Left colon (tissue), 2 donors: ENCODE measurements at regions not wholly inside any gene's neighbourhood (a gene's known extent, or its start where the extent isn't known, plus 50 kb on each side); places are given as distances from the start of the nearest gene placed in this dataset.
A peak's percentile ranks its signal among the peaks of the same experiment; 100 is the strongest.

Experiments
- ATAC-seq: fragments of 200-7000 bp; cut with Tn5 transposase; one replicate; pipeline ENCODE4 v1.9.1; 2020; ENCODE audit warnings: mild to moderate bottlenecking, moderate library complexity
- DNase-seq, 2 donors: peaks; one replicate each; pipeline ENCODE4 v3.0.0-alpha.2; 2020
- intact Hi-C, 2 donors: fragments of 100-400 bp; cut with DNase I in 1 of 2; cut with micrococcal nuclease in 1 of 2; formaldehyde crosslinking; loops; one replicate each; pipeline versions ENCODE4 v1.11.2 to v1.14.0; 2022; cut with DNase I, micrococcal nuclease
- donor health status: DM: no; HTN: no; CAD: no.
- donor health status: DM: yes; HTN: yes; CAD: no.

DNA sequence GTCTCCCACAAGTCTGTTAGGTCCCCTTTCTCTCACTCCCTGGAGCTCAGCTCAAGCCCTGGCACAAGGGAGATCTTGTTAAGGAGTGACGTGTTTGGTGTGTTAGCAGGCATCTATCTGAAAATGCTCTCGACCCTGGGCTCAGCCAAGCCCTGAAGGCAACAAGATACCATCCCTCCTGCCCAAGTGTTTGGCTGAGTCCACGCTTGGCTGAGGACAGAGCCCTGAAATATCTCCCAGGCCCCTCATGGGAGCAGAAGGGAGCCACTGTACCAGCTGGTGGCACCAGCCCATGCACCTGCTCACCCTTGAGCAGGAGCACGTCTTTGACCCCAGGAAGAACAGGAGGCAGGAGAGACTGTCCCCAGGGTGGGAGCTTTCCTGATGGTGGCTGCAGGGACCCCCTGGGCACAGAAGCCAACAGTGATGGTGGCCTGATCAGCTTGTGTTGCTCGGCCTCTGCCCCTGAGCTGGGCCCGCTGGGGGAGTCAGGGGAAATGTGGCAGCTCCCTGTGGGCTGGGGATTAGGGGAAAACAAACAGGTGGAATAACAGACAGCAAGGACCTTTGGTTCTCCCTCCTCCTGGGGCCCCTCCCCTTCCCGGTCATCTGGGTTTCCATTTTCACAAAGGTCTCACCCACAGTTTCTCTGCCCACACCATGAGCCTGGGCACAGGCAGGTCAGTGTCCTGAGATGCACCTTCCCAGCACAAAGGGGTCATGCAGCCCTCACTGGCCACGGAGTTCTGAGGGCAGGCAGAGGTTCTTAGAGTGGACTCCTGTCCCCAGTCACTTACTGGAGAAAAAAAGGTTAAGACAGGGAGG lies 91.6 kb downstream of the RHOB start:
- ATAC-seq, result no peak
- intact Hi-C loops, result no loop called here
- no peak for DNase-seq

- intact Hi-C loops, result no loop called here
- no peak for ATAC-seq
Measured at GRCh38 chr2:20539133-20539719, 92.4 kb downstream of the RHOB start.

GRCh38 chr2:20539776-20540586 lies 93.1 kb downstream of the RHOB start:
- ATAC-seq, result no peak
- intact Hi-C loops, result no loop called here
- no peak for DNase-seq

More at GRCh38 chr2:20539133-20539719, 92.4 kb downstream of the RHOB start:
- DNase-seq, result no peak

DNA sequence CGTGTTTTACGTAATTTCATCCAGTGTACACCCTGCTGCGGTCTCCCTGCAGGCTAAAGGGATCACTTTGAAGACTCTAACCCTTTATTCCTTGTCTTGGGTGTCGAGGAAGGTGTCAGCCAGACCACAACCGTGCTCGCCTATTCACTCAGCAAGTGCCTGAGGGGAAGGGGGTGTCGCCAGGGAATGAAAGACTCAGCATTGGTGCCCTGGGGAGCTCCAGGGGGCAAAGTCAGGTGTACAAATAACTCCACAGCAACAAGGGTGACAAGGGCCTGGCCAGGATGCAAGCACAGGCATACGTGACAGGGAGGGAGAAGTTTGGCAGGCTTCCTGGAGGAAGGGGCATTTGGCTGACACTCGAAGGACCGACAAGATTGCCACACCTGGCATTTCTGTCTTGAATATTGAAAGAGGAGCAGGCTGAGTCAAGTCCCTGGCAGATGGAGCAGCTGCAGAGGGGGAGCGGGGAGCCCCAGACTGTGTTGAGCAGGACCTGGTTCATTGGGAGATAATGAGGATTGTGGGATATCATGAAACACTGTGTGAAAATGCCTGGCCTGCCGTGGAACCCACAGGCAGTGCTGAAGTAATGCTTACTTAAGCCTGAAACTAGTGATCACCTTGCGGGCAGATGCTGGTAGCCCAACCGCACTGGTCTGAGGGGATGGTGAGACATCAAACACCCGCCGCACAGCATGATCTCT lies 93.9 kb downstream of the RHOB start:
- ATAC-seq, result no peak
- intact Hi-C loops, result no loop called here

GRCh38 chr2:20541294-20541640 lies 94.4 kb downstream of the RHOB start:
- intact Hi-C loops, result no loop called here
- ATAC-seq (no peak), DNase-seq (no peak)

More for the DNA sequence above, 93.9 kb downstream of the RHOB start:
- no peak for DNase-seq

GRCh38 chr2:20541651-20542050 lies 94.8 kb downstream of the RHOB start:
- no peak for DNase-seq
- no peak for ATAC-seq
- intact Hi-C loops, result no loop called here

- DNase-seq, result no peak
- intact Hi-C loops, result no loop called here
- no peak for ATAC-seq
Measured at GRCh38 chr2:20542269-20542668, 95.4 kb downstream of the RHOB start.

DNA sequence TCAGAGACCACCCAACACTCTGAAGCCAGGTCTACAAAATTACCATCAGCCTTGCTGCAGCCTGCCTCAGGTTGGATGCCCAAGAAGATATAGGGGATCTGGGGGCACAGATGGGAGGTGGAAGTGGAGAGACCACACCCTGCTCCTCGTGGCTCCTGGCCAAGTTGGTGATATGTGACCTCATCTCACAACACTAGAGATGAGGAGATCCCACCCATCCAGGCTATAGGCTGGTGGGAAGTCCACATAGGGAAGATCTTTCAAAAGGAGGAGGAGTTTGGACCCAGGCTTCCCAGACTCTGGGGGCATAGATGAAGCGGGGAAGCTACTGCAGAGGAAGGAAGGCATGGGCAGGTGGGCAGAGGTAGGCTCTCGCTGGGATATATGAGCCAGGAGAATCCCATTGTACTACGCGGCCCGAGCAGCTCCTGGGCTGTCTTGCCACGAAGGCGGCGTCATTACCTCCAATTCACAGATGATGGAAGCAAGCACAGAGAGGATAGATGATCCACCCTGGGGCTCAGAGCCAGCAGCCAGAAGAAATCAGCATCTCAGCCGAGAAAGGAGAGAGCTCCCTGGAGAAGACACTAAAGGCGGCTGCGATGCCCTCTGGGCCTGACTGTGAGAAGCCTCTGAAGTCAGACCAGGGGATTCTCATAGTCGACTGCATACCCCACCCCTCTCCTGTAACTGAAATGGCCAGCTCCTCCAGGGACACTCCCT lies 96.0 kb downstream of the RHOB start:
- intact Hi-C loops, result no loop called here
- no peak for ATAC-seq
- no peak for DNase-seq

GRCh38 chr2:20543469-20544152 lies 96.7 kb downstream of the RHOB start:
- DNase-seq, result no peak
- intact Hi-C loops, result no loop called here
- no peak for ATAC-seq

DNA sequence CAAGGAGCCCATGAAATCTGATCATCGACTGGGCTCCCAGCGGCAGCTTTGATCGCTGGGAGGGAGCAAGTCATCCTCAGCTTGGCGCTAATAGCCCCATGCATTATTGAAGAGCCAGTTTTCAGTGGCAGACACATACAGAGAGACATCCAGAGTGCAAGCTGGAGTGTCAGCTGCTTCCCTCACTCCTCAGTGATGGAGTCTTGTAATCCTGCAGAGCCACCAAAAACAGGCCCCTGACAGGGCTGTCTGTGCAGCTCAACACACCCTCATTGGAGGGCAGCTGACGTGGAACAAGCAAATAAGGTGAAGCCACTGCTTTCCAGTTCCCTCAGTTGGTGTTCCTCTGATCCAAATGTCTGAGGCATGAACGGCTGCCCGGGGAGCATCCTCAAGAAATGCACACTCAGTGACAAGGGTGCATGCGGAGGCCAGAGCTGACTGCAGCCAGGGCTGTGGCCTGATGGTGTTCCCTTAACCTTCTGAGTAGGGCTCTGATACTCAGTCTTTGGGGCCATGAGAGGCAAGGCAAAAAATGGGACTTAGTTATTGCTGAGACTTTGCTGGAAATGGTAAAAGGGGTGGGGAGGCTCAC lies 97.4 kb downstream of the RHOB start:
- DNase-seq (no peak), ATAC-seq (no peak)
- intact Hi-C loops, result no loop called here

GRCh38 chr2:20549144-20549543 lies 101.8 kb downstream of the HS1BP3 start:
- no peak for DNase-seq
- ATAC-seq, result no peak
- intact Hi-C loops, result no loop called here

DNA sequence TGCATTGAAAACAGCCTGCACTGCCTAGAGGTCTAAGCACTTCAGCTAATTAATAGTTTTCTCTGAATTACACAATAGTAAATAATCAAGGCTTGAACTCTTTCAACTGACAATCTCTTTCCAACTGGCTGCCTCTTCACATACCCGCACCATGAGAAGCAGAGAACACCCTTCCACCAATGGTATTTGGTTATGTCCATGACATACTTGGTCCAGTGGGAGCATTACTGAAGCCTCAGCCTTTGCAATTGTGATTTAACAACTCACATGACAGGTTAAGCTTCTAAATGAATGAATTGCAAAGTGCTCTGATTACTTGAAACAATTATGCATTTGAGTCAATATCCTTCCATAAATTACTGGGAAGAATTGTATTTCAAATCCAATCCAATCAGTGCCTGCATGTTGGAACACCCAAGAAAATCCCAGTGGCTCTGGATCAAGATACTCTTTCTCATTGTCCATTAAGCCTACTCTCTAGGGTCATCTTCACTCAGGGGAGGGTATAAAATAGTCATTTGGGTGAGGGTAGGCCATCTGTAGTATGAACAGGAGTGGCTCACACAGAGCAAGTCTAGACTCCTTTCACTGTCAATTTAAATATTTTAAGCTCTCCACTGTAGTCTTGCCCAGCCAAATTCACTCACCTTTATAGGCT lies 101.1 kb downstream of the HS1BP3 start:
- intact Hi-C loops, result no loop called here
- DNase-seq, result no peak
- no peak for ATAC-seq

DNA sequence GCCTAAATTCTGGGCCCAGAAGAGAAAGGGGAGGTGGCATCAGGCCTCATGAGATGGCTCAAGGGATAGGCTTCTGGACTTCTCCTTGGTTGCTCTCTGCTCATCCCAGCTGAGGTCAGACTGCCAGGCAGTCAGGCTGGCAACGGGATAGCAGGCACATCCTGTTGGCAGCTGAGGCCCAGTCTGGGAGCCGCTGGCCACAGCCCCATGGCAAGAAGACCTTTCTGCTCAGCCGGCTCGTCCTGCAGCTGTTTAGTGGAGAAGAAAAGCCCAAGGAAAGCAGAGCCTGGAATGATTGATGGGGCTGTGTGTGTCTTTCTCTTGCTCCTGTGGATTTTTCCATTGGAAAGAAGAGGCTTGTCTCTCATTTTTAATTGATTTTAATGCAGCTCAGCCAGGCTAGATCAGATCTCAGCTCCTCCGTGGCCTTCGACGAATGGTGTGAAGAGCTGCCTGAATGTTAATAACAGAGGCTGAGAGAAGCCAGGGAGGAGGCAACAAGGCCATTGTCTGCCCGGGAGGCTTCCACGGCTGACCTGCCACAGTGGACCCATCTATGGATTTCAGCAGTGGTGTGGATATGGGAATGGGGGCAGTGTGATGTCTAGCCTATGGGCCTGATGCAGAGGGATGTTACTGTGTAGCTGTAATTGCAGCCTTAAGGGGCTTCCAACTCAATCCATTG lies 99.5 kb downstream of the HS1BP3 start:
- DNase-seq (peak in 1 of 2 donors; percentile 34), ATAC-seq (no peak)
- intact Hi-C loops, result no loop called here

GRCh38 chr2:20551945-20552328 lies 99.0 kb downstream of the HS1BP3 start:
- intact Hi-C loops, result no loop called here
- DNase-seq (no peak), ATAC-seq (no peak)

GRCh38 chr2:20552847-20553246 lies 98.1 kb downstream of the HS1BP3 start:
- no peak for ATAC-seq
- intact Hi-C loops, result no loop called here

GRCh38 chr2:20553580-20553979 lies 97.3 kb downstream of the HS1BP3 start:
- no peak for ATAC-seq
- DNase-seq, result no peak
- intact Hi-C loops, result no loop called here

More at GRCh38 chr2:20552847-20553246, 98.1 kb downstream of the HS1BP3 start:
- no peak for DNase-seq

DNA sequence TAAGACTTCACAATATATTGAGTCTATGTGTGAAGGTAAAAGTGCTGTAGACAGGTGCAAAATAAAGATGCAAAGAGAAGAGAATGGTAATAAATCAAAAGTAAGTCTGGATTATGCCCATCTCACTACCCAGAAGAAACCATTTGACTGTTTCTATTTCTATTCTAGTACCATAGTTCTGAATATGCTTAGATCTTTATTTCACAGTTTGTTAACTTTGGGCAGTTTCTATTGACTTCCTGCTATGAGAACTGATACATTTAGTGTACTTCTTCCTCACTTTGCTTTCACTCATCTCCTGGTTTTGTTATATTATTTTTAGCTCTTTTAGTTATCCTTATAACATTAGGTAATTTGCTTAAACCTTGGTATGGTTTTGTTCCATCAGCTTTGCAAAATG lies 94.9 kb downstream of the HS1BP3 start:
- intact Hi-C loops, result no loop called here
- ATAC-seq (no peak), DNase-seq (no peak)
